GM23248 (cell line): ENCODE measurements at regions not wholly inside any gene's neighbourhood (a gene's known extent, or its start where the extent isn't known, plus 50 kb on each side); places are given as distances from the start of the nearest gene placed in this dataset.
"Not testable (repeated sequence)": the region's sequence is repeated elsewhere in the genome, so short reads cannot be mapped to it uniquely, and the experiment has no call there.

ENCODE experiments used
- DNase-seq: peaks from one replicate; pipeline ENCODE4 v3.0.0-alpha.2; 2015
- H2AFZ ChIP-seq: fragments of 200-600 bp; sonication (generic); 2 replicates; pipeline ENCODE4 v1.6.1; 2016; ENCODE audit warnings: antibody characterized with exemption
- H3F3A ChIP-seq: fragments of 200-600 bp; sonication (generic); 2 replicates; pipeline ENCODE4 v1.6.1; 2016; ENCODE audit warnings: mild to moderate bottlenecking, antibody characterized with exemption, mixed run types; ENCODE audit not compliant: insufficient read depth
- H3K27ac ChIP-seq: fragments of 200-600 bp; sonication (generic); 2 replicates; pipeline ENCODE4 v1.5.1; 2016; ENCODE audit warnings: mild to moderate bottlenecking
- H3K27me3 ChIP-seq: fragments of 200-600 bp; sonication (generic); replicated peaks from 2 replicates; pipeline ENCODE4 v1.6.1; 2016; ENCODE audit warnings: mild to moderate bottlenecking; ENCODE audit not compliant: insufficient read depth
- H3K36me3 ChIP-seq: fragments of 200-600 bp; sonication (generic); 2 replicates; pipeline ENCODE4 v1.6.1; 2016; ENCODE audit warnings: low read depth, mild to moderate bottlenecking
- H3K4me1 ChIP-seq: fragments of 200-600 bp; sonication (generic); 2 replicates; pipeline ENCODE4 v1.6.1; 2016; ENCODE audit warnings: mild to moderate bottlenecking; ENCODE audit not compliant: insufficient read depth
- H3K4me2 ChIP-seq: fragments of 200-600 bp; sonication (generic); one replicate; pipeline ENCODE4 v1.6.1; 2016; ENCODE audit warnings: mild to moderate bottlenecking; ENCODE audit not compliant: unreplicated experiment
- H3K4me3 ChIP-seq: fragments of 200-600 bp; sonication (generic); 2 replicates; pipeline ENCODE4 v1.5.1; 2016; ENCODE audit warnings: mild to moderate bottlenecking
- H3K79me2 ChIP-seq: fragments of 200-600 bp; sonication (generic); 2 replicates; pipeline ENCODE4 v1.6.1; 2016; ENCODE audit warnings: mild to moderate bottlenecking; ENCODE audit not compliant: insufficient read depth
- H3K9ac ChIP-seq: fragments of 200-600 bp; sonication (generic); 2 replicates; pipeline ENCODE4 v1.6.1; 2016; ENCODE audit warnings: mild to moderate bottlenecking
- H3K9me2 ChIP-seq: fragments of 200-600 bp; sonication (generic); 2 replicates; pipeline ENCODE4 v1.6.1; 2016; ENCODE audit warnings: mixed run types, mild to moderate bottlenecking, moderate library complexity; ENCODE audit not compliant: insufficient read depth
- H3K9me3 ChIP-seq: fragments of 200-600 bp; sonication (generic); one replicate; pipeline ENCODE4 v1.6.1; 2017; ENCODE audit warnings: low read depth
- H4K20me1 ChIP-seq: fragments of 200-600 bp; sonication (generic); 2 replicates; pipeline ENCODE4 v1.6.0; 2016; ENCODE audit not compliant: insufficient read depth
- EZH2 ChIP-seq: fragments of 200-600 bp; sonication (generic); IDR thresholded peaks from 2 replicates; pipeline ENCODE4 v1.6.1; 2018; ENCODE audit warnings: antibody characterized with exemption, mild to moderate bottlenecking; ENCODE audit not compliant: insufficient read depth, poor library complexity, severe bottlenecking
- EZH2phosphoT487 ChIP-seq: fragments of 200-600 bp; sonication (generic); IDR thresholded peaks from 2 replicates; pipeline ENCODE4 v1.6.1; 2018; ENCODE audit warnings: antibody characterized with exemption, moderate library complexity, mild to moderate bottlenecking, low read depth; ENCODE audit not compliant: insufficient read depth
- WGBS, 2 experiments: methylation state at CpG; one replicate each; pipeline ENCODE4 v1.1.6; 2015 to 2017; ENCODE audit warnings: low lambda C conversion rate in 2 of 2, low coverage in 1 of 2; ENCODE audit errors: missing lambda C conversion rate in 2 of 2; 5-methylcytosine and 5-hydroxymethylcytosine counted together
- in situ Hi-C: fragments of 300-500 bp; cut with MboI; formaldehyde crosslinking; loops from 2 replicates; pipeline ENCODE4 v1.15.0; 2020

- H3F3A ChIP-seq: no peaks in the 10 kb centered on the region
- H3K27ac ChIP-seq: no peak overlapping the region
- TF ChIP-seq EZH2phosphoT487 (no peak), EZH2 (no peak)
- no peaks in the 10 kb centered on the region for H3K79me2 ChIP-seq
- H4K20me1 ChIP-seq: no peaks in the 10 kb centered on the region
- H3K4me1 ChIP-seq: peaks cover 11% of the 10 kb centered on the region
- H3K9me2 ChIP-seq: no peaks in the 10 kb centered on the region
- WGBS, 2 experiments: 59 to 70% methylated on average over 12 of the region's 12 CpGs
- in situ Hi-C loops: no loop called here
- no peak overlapping the region for H3K9ac ChIP-seq
- H2AFZ ChIP-seq: no peak overlapping the region
- no peak overlapping the region for H3K4me2 ChIP-seq
- peak; percentile 57 for DNase-seq
- no peak overlapping the region for H3K4me3 ChIP-seq
- H3K27me3 ChIP-seq: no peaks in the 10 kb centered on the region; the same call in 1 of the 2 replicates
- no peaks in the 10 kb centered on the region for H3K9me3 ChIP-seq
- no peaks in the 10 kb centered on the region for H3K36me3 ChIP-seq
Measured at GRCh38 chr1:87426463-87427249, 98.0 kb downstream of the LMO4 start.

- Histone ChIP-seq H3K36me3 (no peaks in the 10 kb centered on the region), H3K4me2 (no peak overlapping the region), H3F3A (no peaks in the 10 kb centered on the region), H2AFZ (no peak overlapping the region), H3K9ac (no peak overlapping the region), H3K79me2 (no peaks in the 10 kb centered on the region), H3K27me3 (no peaks in the 10 kb centered on the region; the same call in 1 of the 2 replicates), H4K20me1 (no peaks in the 10 kb centered on the region), H3K4me1 (peaks cover 10% of the 10 kb centered on the region), H3K4me3 (no peak overlapping the region), H3K27ac (no peak overlapping the region), H3K9me3 (no peaks in the 10 kb centered on the region), H3K9me2 (no peaks in the 10 kb centered on the region)
- 91 to 96% methylated on average over 3 of the region's 3 CpGs for WGBS, 2 experiments
- DNase-seq: no peak
- TF ChIP-seq EZH2 (no peak), EZH2phosphoT487 (no peak)
- in situ Hi-C loops: no loop called here
Measured at GRCh38 chr1:87428367-87428766, 99.7 kb downstream of the LMO4 start.

- Histone ChIP-seq H2AFZ (no peak overlapping the region), H3F3A (no peaks in the 10 kb centered on the region), H4K20me1 (no peaks in the 10 kb centered on the region), H3K4me3 (no peak overlapping the region), H3K9me2 (no peaks in the 10 kb centered on the region), H3K27me3 (no peaks in the 10 kb centered on the region; the same call in 1 of the 2 replicates), H3K4me2 (no peak overlapping the region), H3K36me3 (no peaks in the 10 kb centered on the region), H3K4me1 (peaks cover 7% of the 10 kb centered on the region), H3K9me3 (no peaks in the 10 kb centered on the region), H3K9ac (no peak overlapping the region), H3K79me2 (no peaks in the 10 kb centered on the region), H3K27ac (no peak overlapping the region)
- in situ Hi-C loops: no loop called here
- no peak for DNase-seq
- no peak for TF ChIP-seq EZH2
- no peak for TF ChIP-seq EZH2phosphoT487
- WGBS, 2 experiments: 80 to 91% methylated on average over 8 of the region's 8 CpGs
Measured at GRCh38 chr1:87428883-87429282, 100.2 kb downstream of the LMO4 start.

GRCh38 chr1:87432685-87433084 is 104.0 kb downstream of the LMO4 start:
- no peaks in the 10 kb centered on the region for H3K36me3 ChIP-seq
- no peak overlapping the region for H3K9ac ChIP-seq
- TF ChIP-seq EZH2: no peak
- no peak for DNase-seq
- no peak overlapping the region for H3K4me3 ChIP-seq
- H2AFZ ChIP-seq: no peak overlapping the region
- H3K9me3 ChIP-seq: no peaks in the 10 kb centered on the region
- no peak overlapping the region for H3K27ac ChIP-seq
- no peak overlapping the region for H3K4me2 ChIP-seq
- no peaks in the 10 kb centered on the region for H3K4me1 ChIP-seq
- H3K27me3 ChIP-seq: no peaks in the 10 kb centered on the region; the same call in 1 of the 2 replicates
- no peaks in the 10 kb centered on the region for H3K79me2 ChIP-seq
- WGBS, 2 experiments: 56 to 64% methylated on average over 3 of the region's 3 CpGs
- no peaks in the 10 kb centered on the region for H3F3A ChIP-seq
- H3K9me2 ChIP-seq: no peaks in the 10 kb centered on the region
- H4K20me1 ChIP-seq: no peaks in the 10 kb centered on the region
- in situ Hi-C loops: no loop called here

- H3F3A ChIP-seq, H3K27ac ChIP-seq, H3K9me2 ChIP-seq, H3K79me2 ChIP-seq, H3K27me3 ChIP-seq, in situ Hi-C loops, H3K9ac ChIP-seq, H2AFZ ChIP-seq, H3K36me3 ChIP-seq, H4K20me1 ChIP-seq, H3K4me1 ChIP-seq, H3K9me3 ChIP-seq, H3K4me3 ChIP-seq, DNase-seq, H3K4me2 ChIP-seq: not testable (repeated sequence)
- 56 to 62% methylated on average over 2 of the region's 2 CpGs for WGBS, 2 experiments
Measured at GRCh38 chr1:87433101-87433500, 104.4 kb downstream of the LMO4 start.
